ENCODE measurements at regions not wholly inside any gene's neighbourhood (a gene's known extent, or its start where the extent isn't known, plus 50 kb on each side); places are given as distances from the start of the nearest gene placed in this dataset.
A peak's percentile ranks its signal among the peaks of the same experiment; 100 is the strongest.
"Not testable (repeated sequence)": the region's sequence is repeated elsewhere in the genome, so short reads cannot be mapped to it uniquely, and the experiment has no call there.

GRCh38 chr2:168327328-168327727 lies 79.9 kb upstream of the STK39 start:
- no peak for TF ChIP-seq CTCF (IDR thresholded peaks at IDR 0.05; ENCODE audit: extremely low read depth, missing control alignments)
- no peak for DNase-seq (ENCODE audit: low spot score)

- no peak for DNase-seq (ENCODE audit: low spot score)
- no peak for TF ChIP-seq CTCF (IDR thresholded peaks at IDR 0.05; ENCODE audit: extremely low read depth, missing control alignments)
Measured at GRCh38 chr2:168328421-168328820, 81.0 kb upstream of the STK39 start.

- no peak for DNase-seq (ENCODE audit: low spot score)
- TF ChIP-seq CTCF (IDR thresholded peaks at IDR 0.05; ENCODE audit: extremely low read depth, missing control alignments): no peak
Measured at GRCh38 chr2:168330624-168331423, 83.4 kb upstream of the STK39 start.

GRCh38 chr2:168335254-168335653 lies 87.9 kb upstream of the STK39 start:
- DNase-seq (ENCODE audit: low spot score): not testable (repeated sequence)

GRCh38 chr2:168336786-168337388 lies 89.5 kb upstream of the STK39 start:
- DNase-seq (ENCODE audit: low spot score): peak; percentile 12
- peak; percentile 9 for TF ChIP-seq CTCF (IDR thresholded peaks at IDR 0.05; ENCODE audit: extremely low read depth, missing control alignments)

GRCh38 chr2:168338292-168338691 lies 90.9 kb upstream of the STK39 start:
- no peak for TF ChIP-seq CTCF (IDR thresholded peaks at IDR 0.05; ENCODE audit: extremely low read depth, missing control alignments)
- DNase-seq (ENCODE audit: low spot score): no peak

- TF ChIP-seq CTCF (IDR thresholded peaks at IDR 0.05; ENCODE audit: extremely low read depth, missing control alignments): no peak
- no peak for DNase-seq (ENCODE audit: low spot score)
Measured at GRCh38 chr2:168338803-168339437, 91.5 kb upstream of the STK39 start.
